Stimulated activated CD4-positive, alpha-beta T cell treated with anti-CD3 and anti-CD28 coated beads, TNF-alpha, amount 100 ng/mL, for 24 hours (primary cell): ENCODE measurements at regions not wholly inside any gene's neighbourhood (a gene's known extent, or its start where the extent isn't known, plus 50 kb on each side); places are given as distances from the start of the nearest gene placed in this dataset.

Source experiments
- DNase-seq, 3 experiments: peaks; one replicate each; pipeline ENCODE4 v3.0.0-alpha.2; 2020; ENCODE audit warnings: low read depth in 3 of 3

DNA sequence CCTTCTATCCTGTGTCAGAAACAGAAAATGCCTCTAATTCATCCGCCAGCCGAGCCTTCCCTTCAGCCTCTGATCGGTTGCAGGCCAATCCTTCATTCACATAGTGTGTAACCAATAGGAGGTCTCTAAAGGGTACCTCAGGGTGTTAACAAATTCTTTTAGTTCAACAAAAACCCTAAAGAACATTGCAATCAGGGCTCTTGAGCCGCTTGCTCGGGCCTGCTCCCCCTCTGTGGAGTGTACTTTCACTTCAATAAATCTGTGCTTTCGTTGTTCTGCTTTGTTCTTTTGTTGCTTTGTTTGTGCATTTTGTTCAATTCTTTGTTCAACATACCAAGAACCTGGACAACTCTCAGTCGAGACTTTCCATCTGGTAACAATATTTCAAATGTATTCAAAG is 366.5 kb downstream of the KCTD12 start:
- DNase-seq = no peak

DNA sequence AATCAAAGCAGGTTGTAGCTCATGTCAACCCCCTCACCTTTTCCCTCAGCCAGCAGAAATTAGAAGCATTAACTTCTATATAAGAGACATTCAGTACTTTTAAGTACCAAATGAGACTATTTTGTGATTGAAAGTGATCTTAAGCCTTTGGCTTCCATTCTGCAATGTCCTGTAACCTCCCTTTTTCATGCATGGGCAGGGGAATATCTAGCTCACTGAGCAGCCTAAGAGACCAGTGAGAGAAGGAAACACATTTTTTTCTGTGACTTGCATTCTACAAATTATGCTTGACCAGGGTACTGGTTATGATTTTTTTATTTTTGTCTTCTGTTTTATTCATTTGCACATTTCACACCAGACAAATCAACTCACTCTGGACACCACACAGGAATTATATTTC is 369.6 kb downstream of the KCTD12 start:
- DNase-seq = no peak

DNA sequence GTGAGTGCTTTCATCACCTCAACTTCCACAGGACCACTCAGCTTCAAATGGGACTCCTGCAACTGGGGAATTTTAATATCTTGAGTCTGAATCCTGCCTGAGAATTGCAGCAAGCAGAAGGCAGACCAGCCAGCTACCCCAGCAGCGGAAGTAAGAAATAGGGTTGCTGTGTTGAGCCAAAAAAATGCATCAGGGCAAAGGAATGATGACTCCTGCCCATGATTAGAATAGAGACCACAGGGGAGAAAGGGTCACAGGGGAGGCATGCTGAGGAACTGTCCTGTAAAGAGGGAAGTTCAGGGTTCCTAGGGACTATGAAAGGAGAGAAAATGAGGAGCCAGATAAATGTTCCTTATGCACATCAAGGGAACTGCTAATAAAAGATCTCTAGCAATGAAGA is 370.2 kb downstream of the KCTD12 start:
- no peak for DNase-seq

DNA sequence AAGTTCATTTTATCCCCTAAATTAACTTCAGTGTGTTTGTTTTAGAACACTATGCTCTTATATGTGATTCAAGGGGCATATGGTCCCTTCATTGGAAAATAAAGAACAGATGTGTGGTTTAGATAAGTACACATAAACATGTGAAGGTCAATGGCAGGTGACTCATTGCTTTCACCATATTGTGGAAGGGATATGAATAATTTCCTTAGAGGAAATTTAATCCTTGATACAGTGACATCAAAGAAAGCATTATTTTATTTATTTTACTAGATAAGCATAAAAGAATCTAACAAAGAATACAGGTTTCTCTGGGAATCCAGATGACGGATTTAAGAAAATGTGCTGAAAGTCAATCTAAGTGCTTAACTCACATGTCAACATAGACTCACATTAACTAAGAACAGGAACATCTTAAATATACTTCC is 373.5 kb downstream of the KCTD12 start:
- no peak for DNase-seq

DNA sequence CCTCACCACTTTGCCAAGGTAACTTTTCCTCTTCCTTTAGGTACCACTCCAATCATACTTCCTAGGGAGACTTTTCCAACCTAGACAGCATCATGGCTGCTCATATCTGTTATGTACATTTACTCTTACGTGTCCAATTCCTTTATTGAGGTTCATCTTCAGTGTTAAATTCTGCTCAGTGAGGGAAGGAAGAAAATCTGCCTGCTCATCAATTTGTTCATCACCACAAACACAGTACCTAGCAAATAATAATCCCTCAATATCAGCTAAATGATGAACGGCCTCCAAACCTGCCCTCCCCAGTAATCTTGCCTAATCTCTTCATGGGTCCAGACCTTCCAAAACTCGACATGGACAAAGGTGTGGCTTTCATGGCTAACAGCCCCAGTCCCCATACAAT is 380.8 kb downstream of the KCTD12 start:
- DNase-seq = no peak

DNA sequence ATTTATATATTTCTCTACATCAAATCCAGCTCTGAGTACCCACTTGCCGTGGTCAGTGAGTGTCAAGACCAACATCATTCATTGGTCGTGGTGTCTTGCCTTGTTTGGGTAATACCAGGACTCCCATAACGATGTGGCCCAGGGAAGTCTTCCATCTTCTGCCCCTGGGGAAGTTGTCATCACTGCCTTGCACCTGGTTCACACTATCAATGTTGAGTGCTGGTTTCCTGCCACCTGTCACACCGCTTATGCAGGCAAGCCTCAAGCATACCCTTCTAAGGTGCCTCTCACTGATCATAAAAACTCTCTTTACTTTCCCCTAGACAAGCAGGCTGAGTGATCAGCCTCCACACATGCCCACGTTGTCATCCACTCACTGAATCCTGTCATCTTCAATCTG is 382.4 kb downstream of the KCTD12 start:
- DNase-seq = no peak

DNA sequence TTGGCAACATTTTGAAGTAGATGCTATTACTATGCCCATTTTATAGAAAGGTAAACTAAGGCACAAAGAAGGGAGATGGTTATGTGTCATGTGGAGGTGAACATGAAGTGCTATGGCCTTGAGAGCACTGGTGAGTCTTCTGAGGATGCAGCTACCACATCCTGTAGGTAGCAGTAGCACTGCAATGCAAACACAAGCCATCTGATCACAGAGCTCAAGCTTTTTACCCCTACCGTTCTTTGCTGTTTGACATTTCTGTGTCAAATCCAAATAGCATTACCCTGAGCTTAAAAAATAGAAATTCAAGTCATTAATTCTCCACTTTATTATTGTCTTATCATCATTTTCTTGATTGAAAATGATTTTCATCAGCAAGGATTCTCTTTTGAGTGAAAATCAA is 382.9 kb downstream of the KCTD12 start:
- DNase-seq = no peak

DNA sequence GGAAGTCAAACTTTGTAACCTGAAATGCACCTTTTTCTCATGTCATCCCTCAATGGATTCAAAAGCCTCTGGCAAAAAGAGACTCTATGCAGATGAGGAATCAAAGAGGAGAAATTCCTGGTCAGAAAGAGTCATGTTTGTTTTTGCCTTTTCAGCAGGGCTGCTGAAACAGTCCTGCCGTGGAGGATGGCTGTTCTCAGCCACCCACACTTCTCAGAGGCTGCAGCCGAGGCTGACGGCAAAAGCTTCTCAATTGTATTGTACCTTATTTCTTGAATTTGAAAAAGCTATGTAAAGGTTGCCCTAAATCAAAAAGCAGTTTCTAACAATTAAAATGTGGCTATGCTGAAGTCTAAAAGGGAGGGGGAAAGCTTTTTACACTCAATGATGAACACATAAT is 385.3 kb downstream of the KCTD12 start:
- DNase-seq = no peak

DNA sequence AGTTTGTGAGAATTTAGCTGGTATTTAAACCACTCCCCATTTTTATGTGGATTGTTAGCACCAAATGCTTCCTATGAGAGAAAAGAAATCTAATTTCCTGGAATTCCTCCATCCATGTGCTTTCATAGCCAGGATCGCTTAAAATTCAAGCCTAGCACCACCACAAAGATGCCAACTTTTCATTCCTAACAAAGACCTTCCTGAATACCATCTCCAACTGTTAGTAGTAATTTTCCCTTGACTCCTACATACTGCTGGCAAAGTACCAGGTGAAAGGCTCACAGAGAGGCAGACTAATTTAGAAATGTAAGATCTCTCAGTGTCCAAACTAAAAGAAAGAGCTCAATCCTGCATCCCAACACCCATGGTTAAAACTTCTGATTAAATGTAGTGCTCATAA is 386.3 kb downstream of the KCTD12 start:
- no peak for DNase-seq

DNA sequence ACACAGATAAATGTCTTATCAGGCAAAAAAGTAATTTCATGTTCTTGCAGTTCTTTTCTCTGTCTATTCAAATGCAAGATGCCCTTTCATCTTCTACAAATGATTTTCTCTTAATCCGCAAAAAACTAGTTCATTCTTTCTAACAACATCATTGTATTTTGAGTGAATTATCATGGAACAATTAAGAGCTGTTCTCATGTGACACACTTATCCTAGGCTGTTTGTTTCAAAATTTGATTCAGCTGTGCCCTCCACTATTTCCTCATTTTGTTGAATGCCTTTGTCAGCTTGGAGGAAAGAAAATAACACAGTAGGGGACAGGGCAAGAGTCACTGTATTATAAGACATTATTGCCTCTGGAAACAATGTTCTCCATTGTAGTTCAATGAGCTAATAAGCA is 396.9 kb downstream of the KCTD12 start:
- DNase-seq = no peak

DNA sequence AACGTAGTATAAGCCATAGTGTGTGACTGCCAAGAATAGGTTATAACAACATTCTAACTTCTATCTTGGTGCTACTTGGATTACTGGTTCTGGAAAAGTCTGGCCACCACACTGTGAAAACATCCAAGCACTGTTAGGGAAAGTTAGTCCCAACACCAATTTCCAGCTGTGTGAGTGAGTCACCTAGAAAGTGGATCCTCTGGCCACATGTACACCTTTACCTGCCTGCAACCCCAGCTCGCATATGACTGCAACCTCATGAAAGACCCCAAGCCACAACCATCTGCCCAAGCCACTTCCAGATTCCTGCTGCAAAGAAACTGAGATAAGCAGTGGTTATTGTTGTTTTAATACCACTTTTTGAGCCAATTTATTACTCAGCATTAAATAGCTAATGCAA is 404.5 kb downstream of the KCTD12 start:
- DNase-seq = no peak

DNA sequence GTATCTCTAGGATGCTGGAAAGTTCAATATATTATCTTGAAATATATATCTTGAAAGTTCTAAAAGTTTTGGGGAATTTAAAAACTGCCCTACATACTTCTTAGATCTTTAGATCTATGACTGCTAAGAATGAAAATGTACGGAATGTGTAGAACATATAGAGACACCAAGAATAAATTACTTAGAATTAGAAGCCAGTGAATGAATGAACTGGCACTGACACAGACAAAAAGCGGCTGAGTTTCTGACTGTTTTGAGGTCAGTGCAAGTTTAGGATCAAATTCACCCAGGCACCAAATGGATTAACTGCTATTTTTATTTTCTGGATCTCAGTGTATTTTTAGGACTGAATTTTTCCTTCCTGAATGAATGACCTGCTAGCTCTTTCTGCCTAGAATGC is 411.2 kb downstream of the KCTD12 start:
- no peak for DNase-seq

DNA sequence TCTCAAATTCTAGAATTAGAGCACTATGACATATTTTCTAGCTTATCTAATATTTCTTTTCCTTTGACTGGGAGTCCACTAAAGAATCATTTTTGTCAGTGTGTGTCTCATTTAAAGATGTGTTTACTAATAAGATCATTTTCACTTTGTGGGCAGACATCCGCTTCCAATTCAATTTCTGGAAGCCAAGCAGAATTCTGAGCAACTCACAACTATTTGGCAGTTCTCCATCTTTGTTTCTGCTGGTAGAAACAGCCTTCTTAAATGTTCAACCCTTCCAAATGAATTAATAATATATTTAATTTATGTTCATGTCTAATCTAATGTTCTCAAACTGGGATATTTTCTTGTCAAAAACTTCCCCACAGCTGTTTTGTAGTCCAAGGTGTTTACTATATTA is 411.8 kb downstream of the KCTD12 start:
- no peak for DNase-seq

DNA sequence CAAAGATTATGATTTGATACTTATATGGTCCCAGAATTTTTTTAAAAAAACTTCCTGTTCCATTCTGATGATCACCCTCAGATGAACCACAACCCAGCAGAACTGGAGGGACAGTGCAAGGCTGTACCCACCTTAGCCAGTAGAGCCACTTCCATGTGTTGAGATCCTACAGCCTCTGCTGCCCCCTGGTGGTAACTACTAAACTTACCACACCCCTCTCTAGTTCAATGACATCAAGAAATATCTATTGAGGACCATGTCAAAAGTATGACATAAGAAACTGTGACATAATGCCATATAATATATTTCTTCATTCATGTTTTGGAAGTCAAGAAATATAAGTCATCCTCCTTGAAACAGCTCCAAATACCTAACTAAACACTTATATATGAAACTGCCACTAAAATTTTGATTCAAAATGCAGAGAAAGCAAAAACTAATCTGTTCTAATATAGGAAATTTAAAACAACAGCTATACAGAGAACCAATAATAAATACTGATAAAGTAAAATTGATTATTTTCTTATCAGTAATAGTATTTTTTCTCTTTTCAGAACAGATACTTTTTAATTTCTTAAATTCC is 412.6 kb downstream of the KCTD12 start:
- peak; percentile 50 to 58 (median 51) for DNase-seq

DNA sequence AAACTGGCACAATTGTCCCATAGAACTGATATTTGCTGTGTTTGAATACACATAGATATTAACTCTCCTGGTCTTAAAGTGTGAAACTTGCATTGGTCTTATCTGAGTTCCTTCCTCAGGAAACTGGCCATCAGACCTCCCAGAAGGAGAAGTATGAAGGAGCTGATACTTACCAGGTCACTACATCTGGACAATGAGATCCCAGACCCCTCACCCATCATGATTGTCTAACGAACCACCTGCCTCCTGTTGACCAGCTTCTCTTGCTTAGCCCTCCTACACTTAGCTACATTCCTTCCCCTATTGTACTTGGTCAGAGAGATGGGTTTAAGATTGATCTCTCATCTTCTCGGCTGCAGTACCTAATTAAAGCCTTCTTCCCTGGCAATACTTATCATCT is 413.3 kb downstream of the KCTD12 start:
- no peak for DNase-seq

DNA sequence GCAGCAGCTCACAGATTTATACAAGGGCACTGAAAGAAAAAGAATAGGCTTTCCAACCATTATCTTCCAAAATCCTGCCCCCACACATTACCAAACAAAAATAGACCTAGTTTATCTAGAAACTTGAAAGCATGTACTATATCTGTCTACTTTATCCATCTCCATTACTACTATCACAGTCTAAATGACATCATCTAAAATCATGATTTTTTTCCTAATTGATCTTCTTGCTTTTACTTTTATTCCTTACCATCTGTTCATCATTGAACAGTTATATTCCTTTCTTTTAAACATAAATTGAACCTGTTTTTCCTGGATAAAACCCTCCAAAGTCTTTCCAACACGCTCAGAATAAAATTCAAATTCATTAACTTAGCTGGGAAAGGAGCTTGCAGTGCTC is 414.7 kb downstream of the KCTD12 start:
- no peak for DNase-seq

DNA sequence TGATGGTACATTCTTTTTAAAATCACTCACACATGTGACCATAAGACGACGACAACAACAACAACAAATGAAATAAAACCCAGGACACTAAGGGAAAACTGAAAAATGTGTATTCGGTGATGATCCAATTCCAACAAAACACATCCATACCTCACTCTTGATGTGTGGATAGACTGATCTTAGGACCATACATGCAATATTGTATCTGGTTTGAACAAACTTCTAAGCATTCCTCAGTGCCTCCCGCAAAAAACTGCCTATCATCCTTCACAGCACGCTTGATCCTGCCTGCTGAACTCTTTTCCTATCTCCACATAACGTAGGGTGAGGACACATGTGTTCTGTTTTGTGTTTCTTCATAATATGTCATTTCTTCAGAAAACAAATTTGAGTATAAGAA is 415.2 kb downstream of the KCTD12 start:
- DNase-seq = no peak

DNA sequence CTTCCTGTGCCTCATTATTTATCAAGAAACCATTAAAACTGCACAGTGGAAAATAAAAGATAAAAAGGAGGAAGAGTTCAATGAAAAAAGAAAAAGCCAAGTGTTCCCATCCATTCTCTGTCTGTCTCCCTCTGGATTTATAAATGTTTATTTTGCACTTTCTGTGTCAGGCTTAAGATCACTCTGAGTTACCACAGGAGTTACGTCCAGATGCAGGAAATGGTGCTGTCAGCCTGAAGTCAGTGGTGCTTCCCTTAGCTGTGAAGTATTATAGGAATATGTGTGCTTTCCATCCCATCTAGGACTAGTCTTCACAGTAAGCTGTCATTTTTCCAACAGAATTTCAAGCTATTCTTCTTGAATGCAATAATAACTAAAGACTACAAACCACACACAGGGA is 420.2 kb downstream of the KCTD12 start:
- no peak for DNase-seq

DNA sequence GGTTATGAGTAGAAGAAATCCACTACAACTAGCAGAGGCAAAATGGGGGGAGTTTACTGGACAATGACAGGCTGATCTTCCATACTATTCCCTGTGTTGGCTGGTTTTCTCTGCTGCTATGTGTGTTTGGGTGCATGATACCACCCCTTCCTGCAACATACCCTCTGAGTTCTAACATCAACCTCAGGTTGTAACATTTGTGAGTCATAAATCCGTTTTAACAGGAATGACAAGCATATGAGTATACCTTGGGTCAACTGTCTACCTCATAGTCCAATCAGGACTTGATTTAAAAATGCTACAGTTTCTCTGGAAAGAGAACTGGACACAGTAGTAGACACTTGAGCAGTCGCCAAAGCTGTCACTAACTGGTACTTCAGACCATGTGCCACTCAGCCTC is 422.9 kb downstream of the KCTD12 start:
- no peak for DNase-seq

DNA sequence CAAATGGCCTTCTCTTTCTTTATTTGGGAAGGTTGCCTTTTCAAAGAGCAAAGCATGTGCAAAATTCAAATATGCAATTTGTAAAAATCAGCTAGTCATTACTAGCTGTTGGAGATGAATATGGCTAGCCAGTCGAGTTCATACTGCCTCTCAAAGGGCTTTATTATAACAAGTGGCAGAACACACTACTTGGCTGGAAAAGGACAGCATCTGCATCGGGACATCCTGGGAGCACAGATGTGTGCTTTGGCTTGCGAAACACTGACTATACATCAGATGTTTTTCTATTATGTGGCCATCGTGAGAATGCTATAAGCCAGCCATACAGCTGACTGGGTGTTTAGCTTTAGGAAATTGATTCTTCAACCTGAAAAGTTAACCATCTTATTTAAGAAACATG is 424.2 kb downstream of the KCTD12 start:
- DNase-seq = no peak

DNA sequence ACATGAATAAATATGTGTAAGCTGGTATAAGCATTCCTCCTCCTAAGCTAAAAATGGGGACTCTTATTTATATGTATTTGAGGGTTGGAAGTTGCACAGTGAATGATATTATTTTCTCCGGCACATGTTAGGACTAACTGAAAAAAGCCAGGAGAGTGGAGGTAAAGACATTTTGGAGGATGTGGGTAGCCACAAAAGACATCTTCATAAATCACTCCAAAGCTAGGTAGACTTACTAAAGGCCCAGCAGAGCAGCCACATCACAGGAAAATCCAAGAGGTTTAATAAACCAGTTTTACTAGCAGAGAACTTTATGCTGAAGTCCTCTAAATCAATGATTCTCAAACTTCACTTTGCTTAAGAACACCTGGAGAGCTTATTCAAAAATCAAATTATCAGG is 424.7 kb downstream of the KCTD12 start:
- DNase-seq = no peak

DNA sequence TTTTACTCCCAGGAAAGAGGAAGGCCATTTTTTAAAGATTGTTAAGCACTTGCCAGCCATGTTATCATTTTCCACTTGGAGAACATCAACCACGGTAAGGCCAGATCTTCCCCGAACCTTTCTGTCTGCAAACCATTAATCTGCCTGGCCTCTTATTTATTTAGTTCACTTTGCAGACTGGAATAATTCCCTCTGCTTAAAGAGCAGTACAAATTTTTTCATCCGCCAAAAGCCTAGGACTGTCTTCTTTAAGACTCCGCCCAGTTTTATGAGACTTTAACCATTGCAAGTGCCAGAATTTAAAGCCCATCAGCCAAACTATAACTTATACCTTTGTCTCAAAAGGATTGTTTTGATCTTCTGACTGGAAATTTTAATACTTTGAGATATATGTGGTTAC is 426.3 kb downstream of the KCTD12 start:
- no peak for DNase-seq

DNA sequence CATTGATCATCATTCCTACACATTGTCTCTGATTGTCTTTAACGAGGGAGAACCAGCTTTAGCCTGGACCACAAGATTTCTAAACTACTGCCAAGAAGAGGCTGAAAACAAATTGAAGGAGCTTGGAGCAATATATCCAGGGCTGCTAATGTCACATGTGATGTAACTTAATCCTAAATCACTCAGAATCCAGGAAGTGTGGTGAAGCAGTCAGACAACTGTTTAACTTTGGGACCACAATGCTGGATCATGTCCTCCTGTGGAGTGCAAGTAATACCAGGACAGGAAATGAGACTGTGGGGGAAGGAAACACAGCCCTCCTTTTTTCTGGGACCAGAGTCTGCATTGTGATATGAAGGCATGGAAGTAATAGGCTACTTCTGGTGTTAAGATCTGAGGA is 430.2 kb downstream of the KCTD12 start:
- DNase-seq = no peak

DNA sequence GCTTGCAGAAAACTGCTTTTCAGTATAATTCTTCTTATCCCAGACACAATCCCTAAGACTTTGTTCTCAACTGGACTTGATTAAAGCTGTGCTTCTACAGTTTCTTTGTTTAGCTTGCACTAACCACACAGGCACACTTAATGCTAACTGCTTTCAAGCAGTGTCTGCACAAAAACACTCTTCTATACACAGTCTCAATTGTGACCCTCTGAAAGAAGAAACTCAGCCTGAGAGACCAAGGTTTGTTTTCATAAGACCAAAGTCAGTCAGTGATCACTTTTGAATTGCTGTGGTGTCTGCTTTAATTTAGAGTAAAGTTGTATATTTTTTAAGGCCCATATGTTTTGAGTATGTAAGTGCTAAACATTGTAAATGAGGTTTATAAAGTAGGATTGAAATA is 431.2 kb downstream of the KCTD12 start:
- no peak for DNase-seq

DNA sequence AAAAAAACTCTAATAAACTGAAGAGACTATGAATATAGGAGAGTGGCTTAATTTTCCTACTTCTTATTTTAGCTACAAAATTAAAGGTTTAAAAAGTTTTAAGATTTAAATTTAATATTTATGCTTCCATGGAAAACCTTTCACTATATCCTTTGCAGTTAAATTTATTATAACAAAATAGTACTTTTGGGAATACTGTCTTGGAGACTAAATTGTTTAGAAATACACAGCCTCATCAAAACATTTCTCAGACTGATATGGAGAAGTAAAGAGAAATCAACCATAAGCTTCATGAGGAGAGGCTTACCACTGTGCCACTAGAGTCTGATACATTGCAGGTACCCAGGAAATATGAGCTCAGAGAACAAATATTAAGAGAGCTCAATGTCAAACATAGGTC is 436.5 kb downstream of the KCTD12 start:
- no peak for DNase-seq
